H1 (cell line): ENCODE measurements at regions not wholly inside any gene's neighbourhood (a gene's known extent, or its start where the extent isn't known, plus 50 kb on each side); places are given as distances from the start of the nearest gene placed in this dataset.

Source experiments
- RXRA ChIP-seq: IDR thresholded peaks from 2 replicates; pipeline ENCODE4 v1.6.1; 2011; ENCODE audit warnings: low read depth, mild to moderate bottlenecking, low read length, moderate library complexity; ENCODE audit not compliant: insufficient read depth
- SUZ12 ChIP-seq: fragments of 200-600 bp; sonication (generic); IDR thresholded peaks from 2 replicates; pipeline ENCODE4 v1.6.1; 2012; ENCODE audit warnings: mild to moderate bottlenecking, inconsistent platforms, low read length, moderate library complexity, mixed read lengths
- TF ChIP-seq, protein P1 (sequence below): IDR thresholded peaks from 2 replicates; pipeline ENCODE4 v1.6.1; 2012; ENCODE audit warnings: low read length, inconsistent platforms
- TF ChIP-seq, protein P2 (sequence below), 3 experiments: IDR thresholded peaks; 1 replicate in 2 of 3; 2 replicates in 1 of 3; pipeline versions ENCODE4 v1.5.1 to v1.6.1; 2011; ENCODE audit warnings: low read length in 3 of 3, mild to moderate bottlenecking in 3 of 3, inconsistent platforms in 2 of 3, low read depth in 1 of 3, moderate library complexity in 1 of 3; ENCODE audit not compliant: insufficient read depth in 1 of 3; ENCODE audit errors: control extremely low read depth in 1 of 3

DNA sequence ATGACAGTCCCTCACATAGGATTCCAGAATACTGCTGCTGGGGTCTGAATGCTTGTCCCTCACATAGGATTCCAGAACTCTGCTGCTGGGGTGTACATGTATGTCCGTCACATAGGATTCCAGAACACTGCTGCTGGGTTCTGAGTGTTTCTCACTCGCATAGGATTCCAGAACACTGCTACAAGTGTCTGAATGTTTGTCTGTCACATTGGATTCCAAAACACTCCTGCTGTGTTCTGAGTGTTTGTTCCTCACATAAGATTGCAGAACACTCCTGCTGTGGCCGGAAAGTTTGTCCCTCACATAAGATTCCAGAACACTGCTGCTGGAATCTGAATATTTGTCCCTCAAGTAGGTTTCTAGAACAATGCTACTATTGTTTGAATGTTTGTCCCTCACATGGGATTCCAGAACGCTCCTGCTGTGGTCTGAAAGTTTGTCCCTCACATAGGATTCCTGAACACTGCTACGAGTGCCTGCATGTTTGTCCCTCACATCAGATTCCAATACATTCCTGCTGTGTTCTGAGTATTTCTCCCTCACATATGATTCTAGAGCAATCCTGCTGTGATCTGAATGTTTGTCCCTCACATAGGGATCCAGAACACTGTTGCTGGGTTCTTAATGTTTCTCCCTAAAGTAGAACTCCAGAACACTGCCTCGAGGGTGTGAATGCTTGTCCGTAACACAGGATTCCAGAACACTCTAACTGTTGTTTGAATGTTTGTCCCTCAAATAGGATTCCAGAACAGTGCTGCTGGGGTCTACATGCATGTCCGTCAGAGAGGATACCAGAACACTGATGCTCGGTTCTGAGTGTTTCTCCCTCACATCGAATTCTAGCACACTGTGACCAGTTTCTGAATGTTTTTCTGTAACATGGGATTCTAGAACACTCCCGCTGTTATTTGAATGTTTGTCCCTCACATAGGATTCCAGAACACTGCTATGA, 200.4 kb downstream of the FOXD4L6 start (continued):
- TF ChIP-seq, protein P1, sequence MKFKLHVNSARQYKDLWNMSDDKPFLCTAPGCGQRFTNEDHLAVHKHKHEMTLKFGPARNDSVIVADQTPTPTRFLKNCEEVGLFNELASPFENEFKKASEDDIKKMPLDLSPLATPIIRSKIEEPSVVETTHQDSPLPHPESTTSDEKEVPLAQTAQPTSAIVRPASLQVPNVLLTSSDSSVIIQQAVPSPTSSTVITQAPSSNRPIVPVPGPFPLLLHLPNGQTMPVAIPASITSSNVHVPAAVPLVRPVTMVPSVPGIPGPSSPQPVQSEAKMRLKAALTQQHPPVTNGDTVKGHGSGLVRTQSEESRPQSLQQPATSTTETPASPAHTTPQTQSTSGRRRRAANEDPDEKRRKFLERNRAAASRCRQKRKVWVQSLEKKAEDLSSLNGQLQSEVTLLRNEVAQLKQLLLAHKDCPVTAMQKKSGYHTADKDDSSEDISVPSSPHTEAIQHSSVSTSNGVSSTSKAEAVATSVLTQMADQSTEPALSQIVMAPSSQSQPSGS, result no peak
- TF ChIP-seq, protein P2, sequence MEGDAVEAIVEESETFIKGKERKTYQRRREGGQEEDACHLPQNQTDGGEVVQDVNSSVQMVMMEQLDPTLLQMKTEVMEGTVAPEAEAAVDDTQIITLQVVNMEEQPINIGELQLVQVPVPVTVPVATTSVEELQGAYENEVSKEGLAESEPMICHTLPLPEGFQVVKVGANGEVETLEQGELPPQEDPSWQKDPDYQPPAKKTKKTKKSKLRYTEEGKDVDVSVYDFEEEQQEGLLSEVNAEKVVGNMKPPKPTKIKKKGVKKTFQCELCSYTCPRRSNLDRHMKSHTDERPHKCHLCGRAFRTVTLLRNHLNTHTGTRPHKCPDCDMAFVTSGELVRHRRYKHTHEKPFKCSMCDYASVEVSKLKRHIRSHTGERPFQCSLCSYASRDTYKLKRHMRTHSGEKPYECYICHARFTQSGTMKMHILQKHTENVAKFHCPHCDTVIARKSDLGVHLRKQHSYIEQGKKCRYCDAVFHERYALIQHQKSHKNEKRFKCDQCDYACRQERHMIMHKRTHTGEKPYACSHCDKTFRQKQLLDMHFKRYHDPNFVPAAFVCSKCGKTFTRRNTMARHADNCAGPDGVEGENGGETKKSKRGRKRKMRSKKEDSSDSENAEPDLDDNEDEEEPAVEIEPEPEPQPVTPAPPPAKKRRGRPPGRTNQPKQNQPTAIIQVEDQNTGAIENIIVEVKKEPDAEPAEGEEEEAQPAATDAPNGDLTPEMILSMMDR (IDR thresholded peaks at IDR 0.05; ENCODE audit: control extremely low read depth in 1 of 3, insufficient read depth in 1 of 3, low read depth in 1 of 3, low read length in 3 of 3), result no peak
- TF ChIP-seq SUZ12 (no peak), RXRA (no peak)
